ENCODE measurements at regions not wholly inside any gene's neighbourhood (a gene's known extent, or its start where the extent isn't known, plus 50 kb on each side); places are given as distances from the start of the nearest gene placed in this dataset.

- DNase-seq (ENCODE audit: low spot score) (no peak), ATAC-seq (no peak)
- no peak overlapping the region for H3K27ac ChIP-seq (ENCODE audit: low read depth)
- Mint-ChIP-seq H3K36me3 (ENCODE audit: low read depth) (no peaks in the 10 kb centered on the region; the same call in 1 of the 3 replicates), H3K4me1 (no peaks in the 10 kb centered on the region), H3K27me3 (ENCODE audit: insufficient read depth, low read depth, poor library complexity) (no peaks in the 10 kb centered on the region), H3K9me3 (peaks cover 7% of the 10 kb centered on the region; the same call in 2 of the 3 replicates), H3K4me3 (no peak overlapping the region), H3K27ac (no peak overlapping the region)
- no peaks in the 10 kb centered on the region for H3F3A ChIP-seq (replicated peaks; ENCODE audit: low read depth)
- no peak overlapping the region for H2AFZ ChIP-seq
- no peaks in the 10 kb centered on the region for H3K27me3 ChIP-seq (ENCODE audit: insufficient read depth)
- H3K9me2 ChIP-seq (ENCODE audit: insufficient read depth) = peaks cover 11% of the 10 kb centered on the region
- TF ChIP-seq, protein P1, sequence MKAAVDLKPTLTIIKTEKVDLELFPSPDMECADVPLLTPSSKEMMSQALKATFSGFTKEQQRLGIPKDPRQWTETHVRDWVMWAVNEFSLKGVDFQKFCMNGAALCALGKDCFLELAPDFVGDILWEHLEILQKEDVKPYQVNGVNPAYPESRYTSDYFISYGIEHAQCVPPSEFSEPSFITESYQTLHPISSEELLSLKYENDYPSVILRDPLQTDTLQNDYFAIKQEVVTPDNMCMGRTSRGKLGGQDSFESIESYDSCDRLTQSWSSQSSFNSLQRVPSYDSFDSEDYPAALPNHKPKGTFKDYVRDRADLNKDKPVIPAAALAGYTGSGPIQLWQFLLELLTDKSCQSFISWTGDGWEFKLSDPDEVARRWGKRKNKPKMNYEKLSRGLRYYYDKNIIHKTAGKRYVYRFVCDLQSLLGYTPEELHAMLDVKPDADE (IDR thresholded peaks at IDR 0.05) = no peak
- TF ChIP-seq, protein P2, sequence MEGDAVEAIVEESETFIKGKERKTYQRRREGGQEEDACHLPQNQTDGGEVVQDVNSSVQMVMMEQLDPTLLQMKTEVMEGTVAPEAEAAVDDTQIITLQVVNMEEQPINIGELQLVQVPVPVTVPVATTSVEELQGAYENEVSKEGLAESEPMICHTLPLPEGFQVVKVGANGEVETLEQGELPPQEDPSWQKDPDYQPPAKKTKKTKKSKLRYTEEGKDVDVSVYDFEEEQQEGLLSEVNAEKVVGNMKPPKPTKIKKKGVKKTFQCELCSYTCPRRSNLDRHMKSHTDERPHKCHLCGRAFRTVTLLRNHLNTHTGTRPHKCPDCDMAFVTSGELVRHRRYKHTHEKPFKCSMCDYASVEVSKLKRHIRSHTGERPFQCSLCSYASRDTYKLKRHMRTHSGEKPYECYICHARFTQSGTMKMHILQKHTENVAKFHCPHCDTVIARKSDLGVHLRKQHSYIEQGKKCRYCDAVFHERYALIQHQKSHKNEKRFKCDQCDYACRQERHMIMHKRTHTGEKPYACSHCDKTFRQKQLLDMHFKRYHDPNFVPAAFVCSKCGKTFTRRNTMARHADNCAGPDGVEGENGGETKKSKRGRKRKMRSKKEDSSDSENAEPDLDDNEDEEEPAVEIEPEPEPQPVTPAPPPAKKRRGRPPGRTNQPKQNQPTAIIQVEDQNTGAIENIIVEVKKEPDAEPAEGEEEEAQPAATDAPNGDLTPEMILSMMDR (conservative IDR thresholded peaks at IDR 0.05; ENCODE audit: low read depth in 2 of 2) = no peak
- TF ChIP-seq REST (IDR thresholded peaks at IDR 0.05; ENCODE audit: unreplicated experiment) = no peak
- TF ChIP-seq, protein P3, sequence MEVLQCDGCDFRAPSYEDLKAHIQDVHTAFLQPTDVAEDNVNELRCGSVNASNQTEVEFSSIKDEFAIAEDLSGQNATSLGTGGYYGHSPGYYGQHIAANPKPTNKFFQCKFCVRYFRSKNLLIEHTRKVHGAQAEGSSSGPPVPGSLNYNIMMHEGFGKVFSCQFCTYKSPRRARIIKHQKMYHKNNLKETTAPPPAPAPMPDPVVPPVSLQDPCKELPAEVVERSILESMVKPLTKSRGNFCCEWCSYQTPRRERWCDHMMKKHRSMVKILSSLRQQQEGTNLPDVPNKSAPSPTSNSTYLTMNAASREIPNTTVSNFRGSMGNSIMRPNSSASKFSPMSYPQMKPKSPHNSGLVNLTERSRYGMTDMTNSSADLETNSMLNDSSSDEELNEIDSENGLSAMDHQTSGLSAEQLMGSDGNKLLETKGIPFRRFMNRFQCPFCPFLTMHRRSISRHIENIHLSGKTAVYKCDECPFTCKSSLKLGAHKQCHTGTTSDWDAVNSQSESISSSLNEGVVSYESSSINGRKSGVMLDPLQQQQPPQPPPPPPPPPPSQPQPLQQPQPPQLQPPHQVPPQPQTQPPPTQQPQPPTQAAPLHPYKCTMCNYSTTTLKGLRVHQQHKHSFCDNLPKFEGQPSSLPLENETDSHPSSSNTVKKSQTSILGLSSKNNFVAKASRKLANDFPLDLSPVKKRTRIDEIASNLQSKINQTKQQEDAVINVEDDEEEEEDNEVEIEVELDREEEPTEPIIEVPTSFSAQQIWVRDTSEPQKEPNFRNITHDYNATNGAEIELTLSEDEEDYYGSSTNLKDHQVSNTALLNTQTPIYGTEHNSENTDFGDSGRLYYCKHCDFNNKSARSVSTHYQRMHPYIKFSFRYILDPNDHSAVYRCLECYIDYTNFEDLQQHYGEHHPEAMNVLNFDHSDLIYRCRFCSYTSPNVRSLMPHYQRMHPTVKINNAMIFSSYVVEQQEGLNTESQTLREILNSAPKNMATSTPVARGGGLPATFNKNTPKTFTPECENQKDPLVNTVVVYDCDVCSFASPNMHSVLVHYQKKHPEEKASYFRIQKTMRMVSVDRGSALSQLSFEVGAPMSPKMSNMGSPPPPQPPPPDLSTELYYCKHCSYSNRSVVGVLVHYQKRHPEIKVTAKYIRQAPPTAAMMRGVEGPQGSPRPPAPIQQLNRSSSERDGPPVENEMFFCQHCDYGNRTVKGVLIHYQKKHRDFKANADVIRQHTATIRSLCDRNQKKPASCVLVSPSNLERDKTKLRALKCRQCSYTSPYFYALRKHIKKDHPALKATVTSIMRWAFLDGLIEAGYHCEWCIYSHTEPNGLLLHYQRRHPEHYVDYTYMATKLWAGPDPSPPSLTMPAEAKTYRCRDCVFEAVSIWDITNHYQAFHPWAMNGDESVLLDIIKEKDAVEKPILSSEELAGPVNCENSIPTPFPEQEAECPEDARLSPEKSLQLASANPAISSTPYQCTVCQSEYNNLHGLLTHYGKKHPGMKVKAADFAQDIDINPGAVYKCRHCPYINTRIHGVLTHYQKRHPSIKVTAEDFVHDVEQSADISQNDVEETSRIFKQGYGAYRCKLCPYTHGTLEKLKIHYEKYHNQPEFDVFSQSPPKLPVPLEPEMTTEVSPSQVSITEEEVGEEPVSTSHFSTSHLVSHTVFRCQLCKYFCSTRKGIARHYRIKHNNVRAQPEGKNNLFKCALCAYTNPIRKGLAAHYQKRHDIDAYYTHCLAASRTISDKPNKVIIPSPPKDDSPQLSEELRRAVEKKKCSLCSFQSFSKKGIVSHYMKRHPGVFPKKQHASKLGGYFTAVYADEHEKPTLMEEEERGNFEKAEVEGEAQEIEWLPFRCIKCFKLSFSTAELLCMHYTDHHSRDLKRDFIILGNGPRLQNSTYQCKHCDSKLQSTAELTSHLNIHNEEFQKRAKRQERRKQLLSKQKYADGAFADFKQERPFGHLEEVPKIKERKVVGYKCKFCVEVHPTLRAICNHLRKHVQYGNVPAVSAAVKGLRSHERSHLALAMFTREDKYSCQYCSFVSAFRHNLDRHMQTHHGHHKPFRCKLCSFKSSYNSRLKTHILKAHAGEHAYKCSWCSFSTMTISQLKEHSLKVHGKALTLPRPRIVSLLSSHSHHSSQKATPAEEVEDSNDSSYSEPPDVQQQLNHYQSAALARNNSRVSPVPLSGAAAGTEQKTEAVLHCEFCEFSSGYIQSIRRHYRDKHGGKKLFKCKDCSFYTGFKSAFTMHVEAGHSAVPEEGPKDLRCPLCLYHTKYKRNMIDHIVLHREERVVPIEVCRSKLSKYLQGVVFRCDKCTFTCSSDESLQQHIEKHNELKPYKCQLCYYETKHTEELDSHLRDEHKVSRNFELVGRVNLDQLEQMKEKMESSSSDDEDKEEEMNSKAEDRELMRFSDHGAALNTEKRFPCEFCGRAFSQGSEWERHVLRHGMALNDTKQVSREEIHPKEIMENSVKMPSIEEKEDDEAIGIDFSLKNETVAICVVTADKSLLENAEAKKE (CRISPR knock-in tag; IDR thresholded peaks at IDR 0.05) = no peak
- H3K79me2 ChIP-seq (replicated peaks; ENCODE audit: insufficient read depth) = no peaks in the 10 kb centered on the region
- no peak overlapping the region for H3K4me3 ChIP-seq
- no peaks in the 10 kb centered on the region for H3K36me3 ChIP-seq (ENCODE audit: insufficient read depth)
- H3K4me2 ChIP-seq = no peak overlapping the region
- no peaks in the 10 kb centered on the region for H3K4me1 ChIP-seq (ENCODE audit: insufficient read depth)
- H4K20me1 ChIP-seq (replicated peaks; ENCODE audit: insufficient read depth) = no peaks in the 10 kb centered on the region
Observed at GRCh38 chr4:14810568-14810967, 191.7 kb upstream of the CPEB2 start.

Measured in GM23338 (cell line).